A673 (cell line): ENCODE measurements at regions not wholly inside any gene's neighbourhood (a gene's known extent, or its start where the extent isn't known, plus 50 kb on each side); places are given as distances from the start of the nearest gene placed in this dataset.

ENCODE experiments used
- EZH2 ChIP-seq: fragments of 200-600 bp; sonication (generic); IDR thresholded peaks from 2 replicates; pipeline ENCODE4 v1.6.1; 2017; ENCODE audit warnings: borderline replicate concordance, low read depth, mild to moderate bottlenecking, mixed read lengths, antibody characterized with exemption, low read length; ENCODE audit not compliant: poor library complexity, severe bottlenecking
- TF ChIP-seq, protein P1 (sequence below): fragments of 300-800, 200-600 bp; sonication (generic); conservative IDR thresholded peaks from 2 replicates; pipeline ENCODE4 v1.5.1; 2017; ENCODE audit warnings: low read depth, mild to moderate bottlenecking, antibody characterized with exemption, low read length, moderate library complexity, mixed read lengths

DNA sequence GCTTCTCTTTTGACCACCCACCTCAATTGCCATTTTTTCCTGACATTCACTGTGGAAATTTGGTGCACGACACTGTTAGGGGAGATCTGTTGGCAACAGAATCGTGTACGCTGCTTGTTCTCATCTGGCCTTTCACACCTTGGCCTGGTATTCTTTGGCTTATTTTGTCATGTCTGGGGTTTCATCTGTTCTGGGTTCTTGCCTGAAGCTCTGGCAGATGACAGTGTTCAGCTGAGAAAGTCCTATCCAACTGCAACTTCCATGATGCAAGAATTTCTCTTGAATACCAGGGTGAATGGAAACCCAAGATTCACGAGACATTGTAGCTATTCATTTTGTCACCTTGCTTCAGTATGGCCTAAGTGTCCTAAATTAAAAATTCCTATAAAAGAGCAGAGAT, 82.6 kb upstream of the CELF2 start:
- TF ChIP-seq, protein P1, sequence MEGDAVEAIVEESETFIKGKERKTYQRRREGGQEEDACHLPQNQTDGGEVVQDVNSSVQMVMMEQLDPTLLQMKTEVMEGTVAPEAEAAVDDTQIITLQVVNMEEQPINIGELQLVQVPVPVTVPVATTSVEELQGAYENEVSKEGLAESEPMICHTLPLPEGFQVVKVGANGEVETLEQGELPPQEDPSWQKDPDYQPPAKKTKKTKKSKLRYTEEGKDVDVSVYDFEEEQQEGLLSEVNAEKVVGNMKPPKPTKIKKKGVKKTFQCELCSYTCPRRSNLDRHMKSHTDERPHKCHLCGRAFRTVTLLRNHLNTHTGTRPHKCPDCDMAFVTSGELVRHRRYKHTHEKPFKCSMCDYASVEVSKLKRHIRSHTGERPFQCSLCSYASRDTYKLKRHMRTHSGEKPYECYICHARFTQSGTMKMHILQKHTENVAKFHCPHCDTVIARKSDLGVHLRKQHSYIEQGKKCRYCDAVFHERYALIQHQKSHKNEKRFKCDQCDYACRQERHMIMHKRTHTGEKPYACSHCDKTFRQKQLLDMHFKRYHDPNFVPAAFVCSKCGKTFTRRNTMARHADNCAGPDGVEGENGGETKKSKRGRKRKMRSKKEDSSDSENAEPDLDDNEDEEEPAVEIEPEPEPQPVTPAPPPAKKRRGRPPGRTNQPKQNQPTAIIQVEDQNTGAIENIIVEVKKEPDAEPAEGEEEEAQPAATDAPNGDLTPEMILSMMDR: no peak
- TF ChIP-seq EZH2: no peak
